K562 (cell line): ENCODE measurements at regions not wholly inside any gene's neighbourhood (a gene's known extent, or its start where the extent isn't known, plus 50 kb on each side); places are given as distances from the start of the nearest gene placed in this dataset.

Experiments
- ATAC-seq: fragments of 200-7000 bp; cut with Tn5 transposase; 3 replicates; pipeline ENCODE4 v1.9.1; 2020; ENCODE audit warnings: moderate library complexity
- BruUV-seq: library from RNA; stranded (reverse); fragments of 400-500 nt; replicated peaks from 2 replicates; lab custom pipeline; 2021; lab: Mats Ljungman, UMichigan
- CTCF ChIA-PET: fragments of 300-600 bp; formaldehyde crosslinking; extraction: SDS; loops from one replicate; lab custom pipeline; 2021; ENCODE audit warnings: low intra/inter-chr PET ratio; lab: Yijun Ruan, JAX
- POLR2A ChIA-PET: fragments of 300-600, 350-650 bp; sonication (Branson Sonifier 250); formaldehyde crosslinking; extraction: SDS; loops from one replicate; lab custom pipeline; 2021; ENCODE audit warnings: antibody characterized with exemption, inconsistent platforms; lab: Yijun Ruan, JAX
- DNase-seq, 4 experiments: peaks; one replicate each; pipeline versions ENCODE4 v3.0.0 to v3.0.0-alpha.2; 2011 to 2018; ENCODE audit warnings: low spot score in 3 of 4, mixed read lengths in 3 of 4; ENCODE audit errors: extremely low read depth in 1 of 4
- FAIRE-seq: peaks from 2 replicates; lab custom pipeline; 2011; peaks lifted over from hg19 to GRCh38; lab: Jason Lieb, UNC
- H2AFZ ChIP-seq: 2 replicates; pipeline ENCODE4 v1.6.0; 2011; ENCODE audit warnings: low read depth, low read length, control low read depth, inconsistent platforms
- H3K27ac ChIP-seq: fragments of 200-600 bp; 3 replicates; pipeline ENCODE4 v1.8.0; 2011; ENCODE audit warnings: low read depth, mild to moderate bottlenecking, control low read depth, inconsistent platforms, low read length, moderate library complexity, mixed read lengths; ENCODE audit errors: extremely low read depth
- H3K27me3 ChIP-seq, 2 experiments: fragments of 300-600 bp in 1 of 2; 2 replicates in 1 of 2; 3 replicates in 1 of 2; pipeline versions ENCODE4 v1.6.0 to v1.8.0; 2011; ENCODE audit warnings: inconsistent platforms in 2 of 2, low read length in 2 of 2, mild to moderate bottlenecking in 1 of 2, mixed read lengths in 1 of 2, moderate library complexity in 1 of 2; ENCODE audit not compliant: control insufficient read depth in 2 of 2, insufficient read depth in 2 of 2
- H3K36me3 ChIP-seq: fragments of 300-600 bp; 3 replicates; pipeline ENCODE4 v1.8.0; 2011; ENCODE audit warnings: mild to moderate bottlenecking, low read length, inconsistent platforms; ENCODE audit not compliant: control insufficient read depth, insufficient read depth
- H3K4me1 ChIP-seq, 2 experiments: fragments of 200-600 bp in 1 of 2; replicated peaks in 1 of 2; 2 replicates in 1 of 2; 3 replicates in 1 of 2; pipeline versions ENCODE4 v1.5.1 to v1.8.0; 2011; ENCODE audit warnings: inconsistent platforms in 2 of 2, low read length in 2 of 2, mild to moderate bottlenecking in 1 of 2, mixed read lengths in 1 of 2, moderate library complexity in 1 of 2; ENCODE audit not compliant: control insufficient read depth in 2 of 2, insufficient read depth in 2 of 2
- H3K4me2 ChIP-seq: 2 replicates; pipeline ENCODE4 v1.6.1; 2011; ENCODE audit warnings: low read length, control low read depth, inconsistent platforms, mixed read lengths; ENCODE audit not compliant: insufficient read depth
- H3K4me3 ChIP-seq: fragments of 200-600 bp; sonication (generic), shearing (Covaris generic); 2 replicates; pipeline ENCODE4 v1.5.1; 2016; ENCODE audit warnings: control low read depth, inconsistent platforms
- H3K79me2 ChIP-seq: fragments of 200-600 bp; 3 replicates; pipeline ENCODE4 v1.8.0; 2011; ENCODE audit warnings: low read length, inconsistent platforms; ENCODE audit not compliant: control insufficient read depth, insufficient read depth
- H3K9ac ChIP-seq, 2 experiments: 2 replicates each; pipeline versions ENCODE4 v1.6.0 to v1.6.1; 2011; ENCODE audit warnings: low read depth in 2 of 2, low read length in 2 of 2, control low read depth in 1 of 2, inconsistent platforms in 1 of 2, mild to moderate bottlenecking in 1 of 2, mixed read lengths in 1 of 2; ENCODE audit not compliant: insufficient read depth in 1 of 2
- H3K9me1 ChIP-seq: one replicate; pipeline ENCODE4 v1.6.0; 2011; ENCODE audit warnings: inconsistent platforms, mild to moderate bottlenecking, low read length, moderate library complexity; ENCODE audit not compliant: control insufficient read depth, insufficient read depth
- H3K9me3 ChIP-seq: replicated peaks from 2 replicates; pipeline ENCODE4 v1.5.1; 2011; ENCODE audit warnings: low read depth, low read length, inconsistent platforms; ENCODE audit not compliant: control insufficient read depth, insufficient read depth
- H4K20me1 ChIP-seq: replicated peaks from 2 replicates; pipeline ENCODE4 v1.6.1; 2011; ENCODE audit warnings: low read length, inconsistent platforms, mixed read lengths; ENCODE audit not compliant: control insufficient read depth, insufficient read depth
- CBX3 ChIP-seq, 2 experiments: IDR thresholded peaks; 1 replicate in 1 of 2; 2 replicates in 1 of 2; pipeline ENCODE4 v1.6.1; 2012; ENCODE audit warnings: inconsistent platforms in 2 of 2, low read length in 2 of 2, borderline replicate concordance in 1 of 2, control low read depth in 1 of 2
- DMBX1 ChIP-seq: fragments of 250-450 bp; sonication (Bioruptor Pico); IDR thresholded peaks from 2 replicates; pipeline ENCODE4 v1.8.0; 2022; ENCODE audit warnings: inconsistent platforms, mild to moderate bottlenecking, moderate library complexity, borderline replicate concordance
- MEF2A ChIP-seq: IDR thresholded peaks from 2 replicates; pipeline ENCODE4 v1.6.1; 2011; ENCODE audit warnings: low read depth, mild to moderate bottlenecking, low read length, moderate library complexity; ENCODE audit not compliant: control insufficient read depth
- NFE2 ChIP-seq: IDR thresholded peaks from 2 replicates; pipeline ENCODE4 v1.6.1; 2014; ENCODE audit warnings: antibody characterized with exemption, low read depth
- NFIX ChIP-seq: fragments of 250-450 bp; sonication (Bioruptor Pico); IDR thresholded peaks from 2 replicates; pipeline ENCODE4 v1.4.0; 2020; ENCODE audit warnings: low read depth, mild to moderate bottlenecking, moderate library complexity
- NFRKB ChIP-seq: fragments of 450-650 bp; IDR thresholded peaks from 2 replicates; pipeline ENCODE4 v1.6.1; 2016; ENCODE audit warnings: low read depth
- PHB ChIP-seq: fragments of 250-450 bp; sonication (Bioruptor Pico); IDR thresholded peaks from 2 replicates; pipeline ENCODE4 v1.5.0; 2021
- RBFOX2 ChIP-seq: fragments of 200-400 bp; formaldehyde crosslinking; IDR thresholded peaks from 2 replicates; pipeline ENCODE4 v1.6.1; 2017; ENCODE audit warnings: low read depth, mild to moderate bottlenecking, low read length, moderate library complexity
- STAG1 ChIP-seq: sonication (generic); formaldehyde crosslinking; IDR thresholded peaks from 2 replicates; pipeline ENCODE4 v1.5.0; 2020; ENCODE audit warnings: missing genetic modification reagents, borderline replicate concordance
- TCF15 ChIP-seq: fragments of 250-450 bp; sonication (Bioruptor Pico); IDR thresholded peaks from 2 replicates; pipeline ENCODE4 v1.8.0; 2022; ENCODE audit warnings: moderate library complexity, mild to moderate bottlenecking, inconsistent platforms
- TOE1 ChIP-seq, 2 experiments: fragments of 450-650 bp in 1 of 2; sonication (generic) in 1 of 2; formaldehyde crosslinking in 1 of 2; IDR thresholded peaks; 2 replicates each; pipeline versions ENCODE4 v1.7.1 to v1.8.0; 2016 to 2022; ENCODE audit warnings: borderline replicate concordance in 2 of 2, mild to moderate bottlenecking in 2 of 2, antibody characterized with exemption in 1 of 2, inconsistent platforms in 1 of 2, low read depth in 1 of 2, missing genetic modification reagents in 1 of 2, moderate library complexity in 1 of 2
- ZNF655 ChIP-seq: fragments of 250-450 bp; sonication (Bioruptor Pico); IDR thresholded peaks from 2 replicates; pipeline ENCODE4 v1.5.0; 2021
- ZNF696 ChIP-seq: fragments of 250-450 bp; sonication (Bioruptor Pico); conservative IDR thresholded peaks from 2 replicates; pipeline ENCODE4 v1.4.0; 2020; ENCODE audit warnings: mild to moderate bottlenecking, moderate library complexity
- whole genome bisulfite sequencing: fragments of 100-300 bp; shearing (Covaris generic); methylation state at CpG from one replicate; pipeline ENCODE4 v1.1.6; 2016; ENCODE audit warnings: low coverage, mixed read lengths; ENCODE audit not compliant: insufficient coverage; ENCODE audit errors: missing lambda C conversion rate; 5-methylcytosine and 5-hydroxymethylcytosine counted together
- in situ Hi-C: fragments of 300-500 bp; cut with MboI; formaldehyde crosslinking; loops from 4 replicates; pipeline ENCODE4 v1.15.0; 2018; ENCODE audit warnings: inconsistent platforms, mixed read lengths
- intact Hi-C: fragments of 100-400 bp; cut with micrococcal nuclease; formaldehyde crosslinking; loops from 2 replicates; pipeline ENCODE4 v1.14.2; 2022

GRCh38 chr5:2581418-2581817 is 170.1 kb downstream of the IRX2 start:
- FAIRE-seq, result no peak
- POLR2A ChIA-PET, result no interaction called here
- CTCF ChIA-PET, result no interaction called here
- H4K20me1 ChIP-seq, result no peaks in the 10 kb centered on the region
- BruUV-seq, result no TSS peak
- WGBS, result 0% methylated on average over 4 of the region's 5 CpGs
- no peak overlapping the region for H3K27ac ChIP-seq
- H3K9ac ChIP-seq, result no peak overlapping the region
- intact Hi-C loops, result no loop called here
- no peaks in the 10 kb centered on the region for H3K79me2 ChIP-seq
- TF ChIP-seq DMBX1 (CRISPR knock-in tag) (no peak), ZNF696 (CRISPR knock-in tag) (no peak), ZNF655 (CRISPR knock-in tag) (no peak), STAG1 (CRISPR knock-in tag) (no peak)
- TF ChIP-seq, all 486 proteins: peak for 0
- H3K9me3 ChIP-seq, result no peaks in the 10 kb centered on the region
- ATAC-seq (no peak), DNase-seq (no peak)
- H3K4me1 ChIP-seq, result no peaks in the 10 kb centered on the region
- no peaks in the 10 kb centered on the region for H3K36me3 ChIP-seq
- H3K9me1 ChIP-seq, result no peaks in the 10 kb centered on the region
- H2AFZ ChIP-seq, result no peak overlapping the region
- no peak overlapping the region for H3K4me3 ChIP-seq
- in situ Hi-C loops, result no loop called here
- no peak overlapping the region for H3K4me2 ChIP-seq
- H3K27me3 ChIP-seq, result peaks cover 0 to 12% of the 10 kb centered on the region in 2 experiments; a peak in 1 of 5 replicates

GRCh38 chr5:2579126-2579525 is 172.4 kb downstream of the IRX2 start:
- in situ Hi-C loops (no loop called here), intact Hi-C loops (no loop called here)
- ChIA-PET CTCF (no interaction called here), POLR2A (interaction anchor here (0.6 kb wide), 1 partner anchor 823 kb away, joined by 5 read pairs; no protein-coding TSS in a partner anchor)
- 0% methylated on average over 5 of the region's 5 CpGs for WGBS
- TF ChIP-seq NFIX, result no peak
- TF ChIP-seq CBX3 (IDR thresholded peaks at IDR 0.05; ENCODE audit: borderline replicate concordance in 1 of 2, low read length in 2 of 2), result no peak
- no peak for TF ChIP-seq NFE2
- no peak for TF ChIP-seq TOE1 (IDR thresholded peaks at IDR 0.05; ENCODE audit: borderline replicate concordance)
- TF ChIP-seq TOE1 (CRISPR knock-in tag; IDR thresholded peaks at IDR 0.05; ENCODE audit: borderline replicate concordance, low read depth), result no peak
- no peak for TF ChIP-seq PHB (CRISPR knock-in tag)
- TF ChIP-seq NFRKB, result no peak
- no peak for TF ChIP-seq TCF15 (CRISPR knock-in tag)
- no peak for TF ChIP-seq MEF2A
- TF ChIP-seq RBFOX2, result no peak
- BruUV-seq, result no TSS peak
- Histone ChIP-seq H3K9me1 (no peaks in the 10 kb centered on the region), H3K9me3 (no peaks in the 10 kb centered on the region), H3K9ac (no peak overlapping the region), H2AFZ (no peak overlapping the region), H3K4me2 (no peak overlapping the region), H3K27ac (no peak overlapping the region), H3K4me1 (no peaks in the 10 kb centered on the region), H3K36me3 (no peaks in the 10 kb centered on the region), H3K27me3 (peaks cover 0 to 12% of the 10 kb centered on the region in 2 experiments; a peak in 2 of 5 replicates), H3K4me3 (no peak overlapping the region), H3K79me2 (no peaks in the 10 kb centered on the region), H4K20me1 (no peaks in the 10 kb centered on the region)
- FAIRE-seq (no peak), DNase-seq (no peak), ATAC-seq (no peak)
